ENCODE measurements at regions not wholly inside any gene's neighbourhood (a gene's known extent, or its start where the extent isn't known, plus 50 kb on each side); places are given as distances from the start of the nearest gene placed in this dataset.

DNA sequence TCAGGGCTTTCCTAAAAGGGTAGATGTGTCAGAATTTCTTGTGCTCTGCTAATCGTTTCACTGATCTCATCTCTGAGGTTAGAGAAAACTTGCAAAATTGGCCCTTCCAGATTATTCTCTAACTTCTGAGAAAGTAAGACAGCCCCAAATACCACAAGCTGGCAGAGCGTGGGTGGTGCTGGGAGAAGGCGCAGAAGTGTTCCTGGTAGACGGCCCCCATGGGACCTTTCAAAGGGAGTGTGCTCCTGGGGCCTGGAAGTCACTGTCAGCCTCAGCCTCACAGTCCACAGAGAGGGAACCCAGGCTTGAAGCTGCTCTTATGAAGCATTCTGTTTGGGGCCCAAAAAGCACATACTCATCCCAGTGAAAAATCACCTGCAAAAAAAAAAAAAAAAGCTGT is 86.5 kb upstream of the PFN2 start (continued):
- TF ChIP-seq, protein P1, sequence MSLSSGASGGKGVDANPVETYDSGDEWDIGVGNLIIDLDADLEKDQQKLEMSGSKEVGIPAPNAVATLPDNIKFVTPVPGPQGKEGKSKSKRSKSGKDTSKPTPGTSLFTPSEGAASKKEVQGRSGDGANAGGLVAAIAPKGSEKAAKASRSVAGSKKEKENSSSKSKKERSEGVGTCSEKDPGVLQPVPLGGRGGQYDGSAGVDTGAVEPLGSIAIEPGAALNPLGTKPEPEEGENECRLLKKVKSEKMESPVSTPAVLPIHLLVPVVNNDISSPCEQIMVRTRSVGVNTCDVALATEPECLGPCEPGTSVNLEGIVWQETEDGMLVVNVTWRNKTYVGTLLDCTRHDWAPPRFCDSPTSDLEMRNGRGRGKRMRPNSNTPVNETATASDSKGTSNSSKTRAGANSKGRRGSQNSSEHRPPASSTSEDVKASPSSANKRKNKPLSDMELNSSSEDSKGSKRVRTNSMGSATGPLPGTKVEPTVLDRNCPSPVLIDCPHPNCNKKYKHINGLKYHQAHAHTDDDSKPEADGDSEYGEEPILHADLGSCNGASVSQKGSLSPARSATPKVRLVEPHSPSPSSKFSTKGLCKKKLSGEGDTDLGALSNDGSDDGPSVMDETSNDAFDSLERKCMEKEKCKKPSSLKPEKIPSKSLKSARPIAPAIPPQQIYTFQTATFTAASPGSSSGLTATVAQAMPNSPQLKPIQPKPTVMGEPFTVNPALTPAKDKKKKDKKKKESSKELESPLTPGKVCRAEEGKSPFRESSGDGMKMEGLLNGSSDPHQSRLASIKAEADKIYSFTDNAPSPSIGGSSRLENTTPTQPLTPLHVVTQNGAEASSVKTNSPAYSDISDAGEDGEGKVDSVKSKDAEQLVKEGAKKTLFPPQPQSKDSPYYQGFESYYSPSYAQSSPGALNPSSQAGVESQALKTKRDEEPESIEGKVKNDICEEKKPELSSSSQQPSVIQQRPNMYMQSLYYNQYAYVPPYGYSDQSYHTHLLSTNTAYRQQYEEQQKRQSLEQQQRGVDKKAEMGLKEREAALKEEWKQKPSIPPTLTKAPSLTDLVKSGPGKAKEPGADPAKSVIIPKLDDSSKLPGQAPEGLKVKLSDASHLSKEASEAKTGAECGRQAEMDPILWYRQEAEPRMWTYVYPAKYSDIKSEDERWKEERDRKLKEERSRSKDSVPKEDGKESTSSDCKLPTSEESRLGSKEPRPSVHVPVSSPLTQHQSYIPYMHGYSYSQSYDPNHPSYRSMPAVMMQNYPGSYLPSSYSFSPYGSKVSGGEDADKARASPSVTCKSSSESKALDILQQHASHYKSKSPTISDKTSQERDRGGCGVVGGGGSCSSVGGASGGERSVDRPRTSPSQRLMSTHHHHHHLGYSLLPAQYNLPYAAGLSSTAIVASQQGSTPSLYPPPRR (CRISPR knock-in tag; IDR thresholded peaks at IDR 0.05; ENCODE audit: borderline replicate concordance): no peak
- TF ChIP-seq ILF3 (IDR thresholded peaks at IDR 0.05; ENCODE audit: borderline replicate concordance) (no peak), NR2C2 (CRISPR knock-in tag; IDR thresholded peaks at IDR 0.05) (no peak), NR2C2 (tag; IDR thresholded peaks at IDR 0.05) (no peak), HNRNPK (IDR thresholded peaks at IDR 0.05; ENCODE audit: low read depth, low read length, poor library complexity, severe bottlenecking) (no peak), PHF21A (IDR thresholded peaks at IDR 0.05; ENCODE audit: borderline replicate concordance, low read depth) (no peak), RBM14 (IDR thresholded peaks at IDR 0.05; ENCODE audit: borderline replicate concordance, insufficient read depth, low read depth, low read length) (no peak), THRAP3 (IDR thresholded peaks at IDR 0.05; ENCODE audit: borderline replicate concordance) (no peak), ERF (CRISPR knock-in tag; IDR thresholded peaks at IDR 0.05) (no peak)
- TF ChIP-seq, protein P2, sequence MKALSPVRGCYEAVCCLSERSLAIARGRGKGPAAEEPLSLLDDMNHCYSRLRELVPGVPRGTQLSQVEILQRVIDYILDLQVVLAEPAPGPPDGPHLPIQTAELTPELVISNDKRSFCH (CRISPR knock-in tag; IDR thresholded peaks at IDR 0.05): no peak
- TF ChIP-seq, protein P2 (tag; IDR thresholded peaks at IDR 0.05): no peak
